MM.1S (cell line): ENCODE measurements at regions not wholly inside any gene's neighbourhood (a gene's known extent, or its start where the extent isn't known, plus 50 kb on each side); places are given as distances from the start of the nearest gene placed in this dataset.

Experiments
- CTCF ChIP-seq: fragments of 300-600 bp; sonication (generic); IDR thresholded peaks from 2 replicates; pipeline ENCODE4 v1.5.1; 2016; ENCODE audit warnings: antibody characterized with exemption, low read length, mixed read lengths
- EZH2 ChIP-seq: fragments of 300-600 bp; sonication (generic); optimal IDR thresholded peaks from 2 replicates; pipeline ENCODE3; 2017; ENCODE audit warnings: low read depth, mild to moderate bottlenecking, antibody characterized with exemption, low read length, mixed read lengths
- EZH2phosphoT487 ChIP-seq: fragments of 300-600 bp; sonication (generic); IDR thresholded peaks from 2 replicates; pipeline ENCODE4 v1.6.1; 2018; ENCODE audit warnings: antibody characterized with exemption, low read length

- TF ChIP-seq CTCF (no peak), EZH2 (no peak), EZH2phosphoT487 (no peak)
Observed at GRCh38 chr3:30501526-30501925, 104.9 kb upstream of the TGFBR2 start.
